H1 (cell line): ENCODE measurements at regions not wholly inside any gene's neighbourhood (a gene's known extent, or its start where the extent isn't known, plus 50 kb on each side); places are given as distances from the start of the nearest gene placed in this dataset.

Experiments used
- CTCF ChIA-PET: fragments of 300-600 bp; sonication (Branson Sonifier 250); formaldehyde crosslinking; loops from one replicate; lab custom pipeline; 2021; ENCODE audit not compliant: partially characterized antibody; lab: Charles Lee
- POLR2A ChIA-PET: fragments of 300-600 bp; sonication (Branson Sonifier 250); formaldehyde crosslinking; loops from one replicate; lab custom pipeline; 2021; ENCODE audit warnings: inconsistent platforms; ENCODE audit not compliant: partially characterized antibody; lab: Charles Lee
- DNase-seq, 2 experiments: peaks; one replicate each; pipeline versions ENCODE4 v3.0.0 to v3.0.0-alpha.2; 2010 to 2022; ENCODE audit warnings: low spot score in 2 of 2, low read depth in 1 of 2, mixed read lengths in 1 of 2
- FAIRE-seq: peaks from 2 replicates; lab custom pipeline; 2011; peaks lifted over from hg19 to GRCh38; lab: Jason Lieb, UNC
- H2AFZ ChIP-seq: 2 replicates; pipeline ENCODE4 v1.8.1; 2012; ENCODE audit warnings: low read length, inconsistent platforms
- H2AK5ac ChIP-seq: 2 replicates; pipeline ENCODE4 v1.6.1; 2013; ENCODE audit warnings: low read depth, low read length
- H2BK120ac ChIP-seq: replicated peaks from 2 replicates; pipeline ENCODE3; 2013; ENCODE audit warnings: low read depth, low read length, inconsistent platforms
- H2BK12ac ChIP-seq: 2 replicates; pipeline ENCODE4 v1.6.1; 2013; ENCODE audit warnings: low read depth, low read length
- H2BK15ac ChIP-seq: 2 replicates; pipeline ENCODE4 v1.6.1; 2013; ENCODE audit warnings: low read length
- H2BK20ac ChIP-seq: 2 replicates; pipeline ENCODE4 v1.6.1; 2013; ENCODE audit warnings: low read length
- H2BK5ac ChIP-seq: 2 replicates; pipeline ENCODE4 v1.6.1; 2013; ENCODE audit warnings: low read depth, low read length
- H3K14ac ChIP-seq: 2 replicates; pipeline ENCODE4 v1.6.1; 2013; ENCODE audit warnings: inconsistent platforms; ENCODE audit not compliant: insufficient read length
- H3K18ac ChIP-seq: 2 replicates; pipeline ENCODE4 v1.6.1; 2013; ENCODE audit warnings: low read length; ENCODE audit errors: extremely low read depth
- H3K23ac ChIP-seq: 2 replicates; pipeline ENCODE4 v1.6.1; 2013; ENCODE audit warnings: inconsistent platforms; ENCODE audit not compliant: insufficient read length
- H3K23me2 ChIP-seq: 2 replicates; pipeline ENCODE4 v1.6.1; 2013; ENCODE audit warnings: low read depth, low read length
- H3K27ac ChIP-seq: 2 replicates; pipeline ENCODE4 v1.6.1; 2011; ENCODE audit warnings: low read depth, low read length, inconsistent platforms
- H3K27me3 ChIP-seq, 4 experiments: replicated peaks in 1 of 4; 1 replicate in 1 of 4; 2 replicates in 3 of 4; pipeline versions ENCODE4 v1.6.1 to v1.8.1; 2011 to 2013; ENCODE audit warnings: low read length in 3 of 4, mild to moderate bottlenecking in 3 of 4, inconsistent platforms in 2 of 4, mixed read lengths in 2 of 4, moderate library complexity in 1 of 4; ENCODE audit not compliant: control insufficient read depth in 3 of 4, insufficient read depth in 3 of 4; ENCODE audit errors: extremely low read depth in 1 of 4
- H3K36me3 ChIP-seq, 4 experiments: 2 replicates each; pipeline versions ENCODE4 v1.6.1 to v1.8.1; 2011 to 2013; ENCODE audit warnings: mild to moderate bottlenecking in 4 of 4, low read length in 3 of 4, moderate library complexity in 2 of 4, control low read depth in 1 of 4, inconsistent platforms in 1 of 4; ENCODE audit not compliant: insufficient read depth in 4 of 4, control insufficient read depth in 2 of 4
- H3K4ac ChIP-seq: replicated peaks from 2 replicates; pipeline ENCODE3; 2013; ENCODE audit warnings: low read length, low read depth, mixed read lengths, inconsistent platforms; ENCODE audit not compliant: insufficient read length
- H3K4me1 ChIP-seq, 4 experiments: replicated peaks in 1 of 4; 1 replicate in 1 of 4; 2 replicates in 3 of 4; pipeline versions ENCODE4 v1.6.1 to v1.8.1; 2011 to 2013; ENCODE audit warnings: low read length in 3 of 4, inconsistent platforms in 2 of 4, mixed read lengths in 1 of 4; ENCODE audit not compliant: insufficient read depth in 4 of 4, control insufficient read depth in 3 of 4
- H3K4me2 ChIP-seq, 2 experiments: 2 replicates each; pipeline versions ENCODE4 v1.6.1 to v1.8.1; 2011 to 2013; ENCODE audit warnings: low read depth in 2 of 2, low read length in 2 of 2, control low read depth in 1 of 2, inconsistent platforms in 1 of 2, mild to moderate bottlenecking in 1 of 2; ENCODE audit not compliant: insufficient read depth in 1 of 2
- H3K4me3 ChIP-seq, 4 experiments: fragments of 200-600, 300-600 bp in 1 of 4; sonication (generic), shearing (Covaris generic), sonication (Bioruptor Twin) in 1 of 4; 2 replicates each; pipeline versions ENCODE4 v1.5.1 to v1.8.1; 2011 to 2016; ENCODE audit warnings: low read length in 4 of 4, low read depth in 3 of 4, control low read depth in 2 of 4, inconsistent platforms in 2 of 4, mild to moderate bottlenecking in 2 of 4, mixed read lengths in 1 of 4, moderate library complexity in 1 of 4; ENCODE audit not compliant: insufficient read depth in 2 of 4; ENCODE audit errors: extremely low read depth in 1 of 4
- H3K56ac ChIP-seq: replicated peaks from 2 replicates; pipeline ENCODE3; 2013; ENCODE audit warnings: low read depth, mild to moderate bottlenecking, mixed read lengths, low read length, inconsistent platforms; ENCODE audit not compliant: insufficient read length
- H3K79me1 ChIP-seq: 2 replicates; pipeline ENCODE4 v1.6.1; 2013; ENCODE audit warnings: low read depth, low read length, control low read depth
- H3K79me2 ChIP-seq, 2 experiments: 2 replicates each; pipeline versions ENCODE4 v1.6.1 to v1.8.1; 2012 to 2013; ENCODE audit warnings: low read length in 2 of 2, mild to moderate bottlenecking in 2 of 2, inconsistent platforms in 1 of 2; ENCODE audit not compliant: insufficient read depth in 2 of 2, control insufficient read depth in 1 of 2
- H3K9ac ChIP-seq, 4 experiments: replicated peaks in 1 of 4; 1 replicate in 1 of 4; 2 replicates in 3 of 4; pipeline versions ENCODE4 v1.6.1 to v1.8.1; 2011 to 2013; ENCODE audit warnings: low read depth in 3 of 4, low read length in 3 of 4, control low read depth in 2 of 4, mild to moderate bottlenecking in 2 of 4, moderate library complexity in 2 of 4, inconsistent platforms in 1 of 4; ENCODE audit errors: extremely low read depth in 1 of 4
- H3K9me3 ChIP-seq, 2 experiments: 2 replicates each; pipeline versions ENCODE4 v1.6.1 to v1.8.1; 2012 to 2013; ENCODE audit warnings: mild to moderate bottlenecking in 2 of 2, moderate library complexity in 2 of 2, control low read depth in 1 of 2, inconsistent platforms in 1 of 2, low read depth in 1 of 2, low read length in 1 of 2, mixed read lengths in 1 of 2; ENCODE audit not compliant: insufficient read depth in 2 of 2
- H4K20me1 ChIP-seq, 2 experiments: replicated peaks in 1 of 2; 2 replicates each; pipeline versions ENCODE3 to v1.8.1; 2011 to 2013; ENCODE audit warnings: inconsistent platforms in 2 of 2, low read length in 2 of 2, mild to moderate bottlenecking in 1 of 2; ENCODE audit not compliant: insufficient read depth in 2 of 2, control insufficient read depth in 1 of 2
- H4K5ac ChIP-seq: 2 replicates; pipeline ENCODE4 v1.6.1; 2013; ENCODE audit warnings: low read length, low read depth, mixed read lengths, inconsistent platforms; ENCODE audit not compliant: insufficient read length
- H4K8ac ChIP-seq: 2 replicates; pipeline ENCODE4 v1.8.0; 2013; ENCODE audit warnings: mild to moderate bottlenecking, moderate library complexity, low read length, inconsistent platforms; ENCODE audit not compliant: insufficient read depth; ENCODE audit errors: extremely low read depth
- H4K91ac ChIP-seq: replicated peaks from 2 replicates; pipeline ENCODE3; 2013; ENCODE audit warnings: low read length, mixed read lengths, inconsistent platforms; ENCODE audit not compliant: insufficient read length
- BCL11A ChIP-seq, 2 experiments: IDR thresholded peaks; one replicate each; pipeline ENCODE4 v1.6.1; 2011; ENCODE audit warnings: low read depth in 2 of 2, low read length in 2 of 2, mild to moderate bottlenecking in 2 of 2
- CTCF ChIP-seq, 3 experiments: IDR thresholded peaks; 1 replicate in 2 of 3; 2 replicates in 1 of 3; pipeline versions ENCODE4 v1.5.1 to v1.6.1; 2011; ENCODE audit warnings: low read length in 3 of 3, mild to moderate bottlenecking in 3 of 3, inconsistent platforms in 2 of 3, low read depth in 1 of 3, moderate library complexity in 1 of 3; ENCODE audit not compliant: insufficient read depth in 1 of 3; ENCODE audit errors: control extremely low read depth in 1 of 3
- E2F6 ChIP-seq: IDR thresholded peaks from 2 replicates; pipeline ENCODE4 v1.6.1; 2012; ENCODE audit warnings: inconsistent platforms
- KDM5A ChIP-seq: fragments of 200-600 bp; IDR thresholded peaks from 2 replicates; pipeline ENCODE4 v1.7.1; 2012; ENCODE audit warnings: mild to moderate bottlenecking, low read length, inconsistent platforms, mixed read lengths
- POU5F1 ChIP-seq: IDR thresholded peaks from 2 replicates; pipeline ENCODE4 v1.6.1; 2011; ENCODE audit warnings: low read depth, mild to moderate bottlenecking, low read length, moderate library complexity
- SP4 ChIP-seq: IDR thresholded peaks from 2 replicates; pipeline ENCODE4 v1.6.1; 2012; ENCODE audit warnings: low read length, inconsistent platforms
- YY1 ChIP-seq: IDR thresholded peaks from 2 replicates; pipeline ENCODE4 v1.6.1; 2011; ENCODE audit warnings: low read depth, mild to moderate bottlenecking, low read length
- WGBS, 2 experiments: shearing (Covaris generic) in 1 of 2; methylation state at CpG; one replicate each; pipeline versions ENCODE4 v1.1.6 to v1.1.7; 2013 to 2015; ENCODE audit warnings: low lambda C conversion rate in 2 of 2, mixed read lengths in 2 of 2, inconsistent platforms in 1 of 2, low coverage in 1 of 2, missing lambda C conversion rate in 1 of 2; ENCODE audit not compliant: insufficient replicate concordance in 2 of 2, insufficient coverage in 1 of 2, insufficient read length in 1 of 2; ENCODE audit errors: extremely low coverage in 1 of 2, missing lambda C conversion rate in 1 of 2; 5-methylcytosine and 5-hydroxymethylcytosine counted together

- Histone ChIP-seq H4K8ac (no peak overlapping the region), H3K23me2 (no peaks in the 10 kb centered on the region), H3K23ac (no peak overlapping the region), H3K4me2 (no peak overlapping the region), H3K79me2 (no peaks in the 10 kb centered on the region), H2AK5ac (no peak overlapping the region), H3K27me3 (no peaks in the 10 kb centered on the region), H3K4ac (no peak overlapping the region), H3K56ac (no peak overlapping the region), H3K9ac (no peak overlapping the region), H4K91ac (no peak overlapping the region), H2BK5ac (no peak overlapping the region), H2BK120ac (no peak overlapping the region), H3K79me1 (no peaks in the 10 kb centered on the region), H2BK15ac (peak overlapping the region; percentile 4; the same call in 1 of the 2 replicates), H2BK20ac (no peak overlapping the region), H2AFZ (no peak overlapping the region), H3K14ac (no peak overlapping the region), H2BK12ac (no peak overlapping the region), H4K5ac (no peak overlapping the region), H3K18ac (no peak overlapping the region), H3K4me3 (no peak overlapping the region), H3K27ac (no peak overlapping the region), H3K9me3 (peaks cover 7 to 8% of the 10 kb centered on the region in 2 experiments; a peak in 3 of 4 replicates), H3K36me3 (no peaks in the 10 kb centered on the region), H3K4me1 (no peaks in the 10 kb centered on the region; a peak in 1 of 7 replicates), H4K20me1 (no peaks in the 10 kb centered on the region)
- POLR2A ChIA-PET = no interaction called here
- 93% methylated on average over 23 of the region's 23 CpGs; no CpG with 5 or more reads in 1 of the 2 experiments for WGBS, 2 experiments
- no peak for FAIRE-seq
- DNase-seq = peak in 1 of 2 experiments; percentile 27
- CTCF ChIA-PET = interaction anchor here (1.0 to 1.6 kb wide), 3 partner anchors 9 to 13 kb away, joined by 3 to 4 read pairs (median 4); no protein-coding TSS in a partner anchor
- no peak for TF ChIP-seq KDM5A
- TF ChIP-seq YY1 = no peak
- no peak for TF ChIP-seq POU5F1
- no peak for TF ChIP-seq SP4
- no peak for TF ChIP-seq BCL11A (IDR thresholded peaks at IDR 0.05; ENCODE audit: low read depth in 2 of 2, low read length in 2 of 2)
- TF ChIP-seq E2F6 = no peak
- TF ChIP-seq CTCF (IDR thresholded peaks at IDR 0.05; ENCODE audit: control extremely low read depth in 1 of 3, insufficient read depth in 1 of 3, low read depth in 1 of 3, low read length in 3 of 3) = no peak
These were observed 198.1 kb upstream of the PPP2R2D start for GRCh38 chr10:131702531-131703356.
